ENCODE measurements at regions not wholly inside any gene's neighbourhood (a gene's known extent, or its start where the extent isn't known, plus 50 kb on each side); places are given as distances from the start of the nearest gene placed in this dataset.

DNA sequence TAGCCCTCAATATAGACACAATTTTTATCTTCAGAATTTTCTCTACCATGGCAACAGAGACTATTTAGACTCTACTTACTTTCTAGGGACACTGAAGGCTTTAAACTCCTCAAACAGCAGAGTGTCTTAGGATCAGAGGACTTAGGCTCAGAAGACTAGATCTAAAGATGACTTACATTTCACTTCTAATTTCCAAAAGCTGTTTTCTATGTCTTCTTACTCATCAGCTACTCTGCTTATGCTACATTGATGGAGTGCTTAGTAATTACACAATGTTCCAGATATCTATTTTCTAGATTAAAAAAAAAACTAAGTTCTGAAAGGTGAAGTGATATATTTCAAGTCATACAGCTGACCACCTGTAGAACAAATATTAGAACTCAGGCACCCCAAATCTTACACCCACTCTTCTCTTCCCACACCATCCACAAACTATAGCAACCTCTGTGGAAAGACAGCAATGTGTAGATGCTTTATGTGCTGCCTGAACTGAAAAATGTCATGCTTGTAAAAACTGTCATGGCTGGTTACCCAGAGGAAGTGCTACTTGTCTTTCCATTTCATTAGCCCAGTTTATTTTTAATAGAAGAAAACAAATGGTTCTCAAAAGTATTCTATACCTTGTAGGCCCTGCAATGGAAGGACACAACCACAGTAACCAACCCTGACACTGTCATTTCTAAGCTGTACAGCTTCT lies 831.0 kb upstream of the ACVR2A start:
- intact Hi-C loops (cut with DNase I) = no loop called here

DNA sequence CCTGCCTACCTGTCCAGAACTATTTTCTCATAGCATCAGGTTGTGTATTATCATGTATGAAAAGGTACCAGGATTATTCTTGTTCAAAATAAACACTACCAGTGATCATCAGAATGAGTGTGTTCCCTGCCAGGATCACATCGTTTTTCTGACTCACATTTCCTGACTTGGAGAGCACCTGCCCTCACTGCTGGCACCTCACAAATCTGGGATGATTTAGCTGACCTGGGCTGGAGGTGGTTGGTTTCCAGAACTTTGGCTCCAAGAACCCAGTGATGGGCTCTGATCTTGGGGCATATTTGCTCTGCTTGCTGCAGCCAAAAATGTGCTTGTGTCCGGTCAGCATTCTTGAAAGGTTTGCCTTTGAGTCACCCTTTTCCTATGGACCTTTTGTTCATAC lies 836.3 kb upstream of the ACVR2A start:
- Histone ChIP-seq H3K4me3 (no peak overlapping the region), H3K9me3 (no peaks in the 10 kb centered on the region), H3K4me1 (ENCODE audit: insufficient read depth) (no peaks in the 10 kb centered on the region), H3K27me3 (no peaks in the 10 kb centered on the region), H3K27ac (no peak overlapping the region), H3K36me3 (no peaks in the 10 kb centered on the region)
- TF ChIP-seq, protein P1, sequence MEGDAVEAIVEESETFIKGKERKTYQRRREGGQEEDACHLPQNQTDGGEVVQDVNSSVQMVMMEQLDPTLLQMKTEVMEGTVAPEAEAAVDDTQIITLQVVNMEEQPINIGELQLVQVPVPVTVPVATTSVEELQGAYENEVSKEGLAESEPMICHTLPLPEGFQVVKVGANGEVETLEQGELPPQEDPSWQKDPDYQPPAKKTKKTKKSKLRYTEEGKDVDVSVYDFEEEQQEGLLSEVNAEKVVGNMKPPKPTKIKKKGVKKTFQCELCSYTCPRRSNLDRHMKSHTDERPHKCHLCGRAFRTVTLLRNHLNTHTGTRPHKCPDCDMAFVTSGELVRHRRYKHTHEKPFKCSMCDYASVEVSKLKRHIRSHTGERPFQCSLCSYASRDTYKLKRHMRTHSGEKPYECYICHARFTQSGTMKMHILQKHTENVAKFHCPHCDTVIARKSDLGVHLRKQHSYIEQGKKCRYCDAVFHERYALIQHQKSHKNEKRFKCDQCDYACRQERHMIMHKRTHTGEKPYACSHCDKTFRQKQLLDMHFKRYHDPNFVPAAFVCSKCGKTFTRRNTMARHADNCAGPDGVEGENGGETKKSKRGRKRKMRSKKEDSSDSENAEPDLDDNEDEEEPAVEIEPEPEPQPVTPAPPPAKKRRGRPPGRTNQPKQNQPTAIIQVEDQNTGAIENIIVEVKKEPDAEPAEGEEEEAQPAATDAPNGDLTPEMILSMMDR (IDR thresholded peaks at IDR 0.05) = no peak
- TF ChIP-seq EP300 (IDR thresholded peaks at IDR 0.05) (no peak), POLR2A (IDR thresholded peaks at IDR 0.05) (no peak)
- 69 to 77% (median 70%) methylated on average over 2 of the region's 2 CpGs for WGBS, 3 donors
- no peak for DNase-seq
- intact Hi-C loops (cut with DNase I) = no loop called here

More for the DNA sequence above, 831.0 kb upstream of the ACVR2A start:
- H3K9me3 ChIP-seq = no peaks in the 10 kb centered on the region
- H3K27me3 ChIP-seq = no peaks in the 10 kb centered on the region
- DNase-seq = no peak
- TF ChIP-seq POLR2A (IDR thresholded peaks at IDR 0.05) (no peak), EP300 (IDR thresholded peaks at IDR 0.05) (no peak)
- TF ChIP-seq, protein P1 (IDR thresholded peaks at IDR 0.05) = no peak
- no peak overlapping the region for H3K27ac ChIP-seq
- H3K4me3 ChIP-seq = no peak overlapping the region
- H3K4me1 ChIP-seq (ENCODE audit: insufficient read depth) = no peaks in the 10 kb centered on the region
- no peaks in the 10 kb centered on the region for H3K36me3 ChIP-seq

DNA sequence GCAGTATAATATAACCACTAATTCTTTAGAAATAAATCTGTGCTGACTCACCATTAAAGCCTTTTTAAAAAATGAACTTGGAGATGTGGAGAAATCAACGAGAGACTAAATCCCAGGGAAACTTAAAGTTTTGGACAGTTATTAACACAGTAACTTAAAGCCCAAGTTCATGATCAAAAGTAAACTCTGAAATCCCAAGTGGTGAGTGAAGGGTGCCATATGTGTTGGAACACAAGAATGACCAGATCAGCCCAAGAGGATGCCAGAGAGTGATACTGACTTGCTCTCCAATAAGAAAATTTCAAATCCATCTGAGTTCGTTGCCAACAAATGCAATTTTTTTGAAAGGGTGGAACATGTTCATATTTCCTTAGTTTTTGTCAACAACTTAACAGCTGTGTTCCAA lies 838.1 kb upstream of the ACVR2A start:
- no peaks in the 10 kb centered on the region for H3K4me1 ChIP-seq (ENCODE audit: insufficient read depth)
- no peak for DNase-seq
- WGBS, 3 donors = 4 to 17% (median 7%) methylated on average over 2 of the region's 2 CpGs
- no peak for TF ChIP-seq EP300 (IDR thresholded peaks at IDR 0.05)
- no peak for TF ChIP-seq POLR2A (IDR thresholded peaks at IDR 0.05)
- TF ChIP-seq, protein P1 (IDR thresholded peaks at IDR 0.05) = no peak
- intact Hi-C loops (cut with DNase I) = no loop called here
- H3K9me3 ChIP-seq = no peaks in the 10 kb centered on the region
- no peak overlapping the region for H3K4me3 ChIP-seq
- H3K27ac ChIP-seq = no peak overlapping the region
- H3K36me3 ChIP-seq = no peaks in the 10 kb centered on the region
- H3K27me3 ChIP-seq = no peaks in the 10 kb centered on the region

DNA sequence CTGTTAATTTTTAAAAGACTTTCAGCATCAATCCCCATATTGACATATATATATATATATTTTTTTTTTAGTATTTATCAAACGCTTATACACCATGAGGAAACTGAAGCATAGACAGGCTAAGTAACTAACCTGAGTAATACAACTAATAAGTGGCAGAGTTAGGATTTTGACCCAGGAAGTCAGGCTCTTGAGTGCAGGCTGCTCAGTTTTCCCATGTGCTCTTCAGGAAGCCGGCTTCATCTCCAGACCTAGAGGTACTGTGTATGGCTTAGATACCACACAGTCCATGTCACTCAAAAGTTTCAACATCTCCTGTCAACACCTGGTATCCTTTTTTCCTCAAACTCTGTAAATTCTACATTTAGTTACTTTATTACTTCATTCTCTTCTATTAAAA lies 841.7 kb upstream of the ACVR2A start:
- Histone ChIP-seq H3K27me3 (no peaks in the 10 kb centered on the region), H3K9me3 (no peaks in the 10 kb centered on the region), H3K4me1 (ENCODE audit: insufficient read depth) (no peaks in the 10 kb centered on the region), H3K27ac (no peak overlapping the region), H3K36me3 (no peaks in the 10 kb centered on the region), H3K4me3 (no peak overlapping the region)
- TF ChIP-seq, protein P1 (IDR thresholded peaks at IDR 0.05) = no peak
- TF ChIP-seq EP300 (IDR thresholded peaks at IDR 0.05) = no peak
- no peak for TF ChIP-seq POLR2A (IDR thresholded peaks at IDR 0.05)
- intact Hi-C loops (cut with DNase I) = no loop called here
- WGBS, 3 donors = 88 to 98% (median 96%) methylated on average over 2 of the region's 2 CpGs
- DNase-seq = no peak
